ENCODE measurements at regions not wholly inside any gene's neighbourhood (a gene's known extent, or its start where the extent isn't known, plus 50 kb on each side); places are given as distances from the start of the nearest gene placed in this dataset.

DNA sequence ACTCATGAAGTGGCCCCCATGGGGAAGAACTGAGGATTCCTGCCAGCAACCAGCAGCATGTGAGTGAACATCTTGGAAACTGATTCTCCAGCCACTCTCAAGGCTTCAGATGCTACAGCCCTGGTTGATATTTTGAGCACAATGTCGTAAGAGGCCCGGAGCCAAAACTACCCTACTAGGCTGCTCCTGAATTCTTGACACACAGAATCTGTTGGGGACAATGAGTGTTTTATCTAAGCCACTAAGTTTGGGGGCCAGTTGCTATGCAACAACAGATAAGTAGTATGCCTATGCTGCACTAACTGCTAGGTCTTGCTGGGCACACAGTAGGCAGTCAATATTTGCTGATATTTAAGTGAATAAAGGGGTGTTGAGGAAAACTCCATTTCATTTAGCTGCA, 89.9 kb upstream of the CHL1 start:
- H3K27me3 ChIP-seq = no peaks in the 10 kb centered on the region
- DNase-seq = no peak
- H3K36me3 ChIP-seq = no peaks in the 10 kb centered on the region
- H3K9me3 ChIP-seq = no peaks in the 10 kb centered on the region
- H3K4me3 ChIP-seq = no peak overlapping the region

DNA sequence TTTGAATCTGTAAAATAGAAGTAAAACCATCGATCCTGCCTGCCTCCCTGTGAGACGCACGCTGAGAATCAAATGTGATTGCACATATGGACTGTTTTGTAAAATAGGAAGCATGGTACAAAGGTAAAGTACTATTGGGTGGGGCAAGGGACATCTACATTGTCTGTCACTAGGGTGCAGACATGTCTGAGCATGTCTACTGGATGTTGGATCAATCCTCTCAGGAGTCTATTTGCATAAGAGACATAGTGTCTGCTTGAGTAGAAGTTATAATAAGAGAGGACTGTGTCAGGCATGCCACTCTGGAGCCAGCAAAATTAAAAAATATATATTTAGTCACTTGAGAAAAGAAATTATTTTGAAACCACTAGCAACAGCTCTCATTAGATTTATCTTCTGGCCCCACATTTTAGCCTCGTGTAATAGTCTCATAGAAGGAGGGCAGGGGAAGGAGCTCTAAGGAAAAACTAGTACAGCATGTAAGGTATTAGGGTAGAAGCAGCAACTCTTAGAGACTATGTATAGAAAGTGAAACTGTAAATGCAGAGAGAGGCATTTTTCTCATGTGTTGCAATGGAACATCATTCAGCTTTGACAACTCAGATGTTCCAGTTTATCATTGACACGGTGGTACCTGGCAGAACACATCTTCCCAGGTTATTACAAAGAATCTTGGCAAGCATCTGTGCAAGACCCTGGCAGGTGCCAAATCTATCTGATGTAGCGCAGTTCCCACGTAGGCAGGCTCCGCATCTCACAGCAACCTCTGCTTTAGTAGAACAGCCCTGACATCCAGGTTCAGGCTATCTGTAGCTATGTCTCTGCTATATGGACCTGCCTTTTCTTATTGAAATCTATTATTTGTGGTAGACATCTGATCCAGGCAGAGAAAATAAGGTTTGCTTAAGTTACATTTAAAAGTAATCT, 85.2 kb upstream of the CHL1 start:
- DNase-seq = no peak
- Histone ChIP-seq H3K36me3 (no peaks in the 10 kb centered on the region), H3K4me3 (no peak overlapping the region), H3K27me3 (no peaks in the 10 kb centered on the region), H3K9me3 (no peaks in the 10 kb centered on the region)

GRCh38 chr3:112773-113172, 83.8 kb upstream of the CHL1 start:
- no peaks in the 10 kb centered on the region for H3K9me3 ChIP-seq
- H3K4me3 ChIP-seq = no peak overlapping the region
- no peaks in the 10 kb centered on the region for H3K36me3 ChIP-seq
- DNase-seq = no peak
- no peaks in the 10 kb centered on the region for H3K27me3 ChIP-seq

- H3K4me3 ChIP-seq = no peak overlapping the region
- H3K36me3 ChIP-seq = no peaks in the 10 kb centered on the region
- H3K27me3 ChIP-seq = no peaks in the 10 kb centered on the region
- no peaks in the 10 kb centered on the region for H3K9me3 ChIP-seq
- DNase-seq = no peak
These were observed 77.9 kb upstream of the CHL1 start for GRCh38 chr3:118666-119065.

DNA sequence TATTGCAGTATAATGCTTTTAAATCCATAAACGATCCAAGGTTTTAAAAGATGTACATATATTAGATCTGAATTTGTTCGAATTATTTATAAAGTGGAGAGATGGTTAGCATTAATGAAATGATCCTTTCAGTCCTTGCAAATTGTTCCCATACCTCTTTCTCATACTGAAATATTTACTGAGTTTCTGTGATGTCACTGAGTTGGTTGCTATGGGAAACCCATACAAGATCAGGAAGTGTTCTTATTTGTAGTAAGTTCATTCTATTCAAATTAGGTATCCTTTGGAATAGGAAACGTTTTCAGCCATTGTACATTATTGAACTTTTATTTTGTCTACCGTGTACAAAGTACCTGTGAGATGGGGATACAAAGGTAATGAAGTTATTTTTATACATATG, 73.2 kb upstream of the CHL1 start:
- Histone ChIP-seq H3K9me3 (no peaks in the 10 kb centered on the region), H3K4me3 (no peak overlapping the region), H3K27me3 (no peaks in the 10 kb centered on the region), H3K36me3 (no peaks in the 10 kb centered on the region)
- no peak for DNase-seq

DNA sequence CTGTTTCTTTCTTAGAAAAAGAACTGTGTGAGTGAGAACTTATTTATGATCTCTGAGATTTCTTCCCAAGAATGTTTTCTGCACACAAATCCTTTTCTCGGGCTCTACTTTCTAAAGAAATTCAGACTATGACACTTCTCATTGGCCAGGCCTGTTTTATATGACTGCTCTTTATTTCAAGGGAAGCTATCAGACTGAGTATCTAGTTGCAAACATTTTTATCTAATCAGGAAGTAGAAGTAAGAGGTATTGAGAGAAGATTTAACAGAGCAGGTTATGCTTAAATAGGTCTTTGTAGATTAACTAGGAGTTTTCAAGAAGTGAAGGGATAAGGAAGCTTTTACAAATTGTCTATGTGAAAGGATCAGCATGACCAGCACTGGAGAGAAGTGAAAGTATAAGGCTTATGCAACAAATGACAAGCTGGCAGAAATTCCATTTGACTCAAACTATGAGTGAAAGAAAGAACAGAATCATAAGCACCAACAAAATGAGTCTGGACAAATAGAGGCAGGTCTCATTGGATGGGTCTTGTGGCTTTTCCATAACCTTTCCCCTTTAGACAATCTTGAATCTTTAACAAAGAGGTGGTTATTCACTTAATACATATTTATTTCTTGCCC, 71.9 kb upstream of the CHL1 start:
- Histone ChIP-seq H3K9me3 (no peaks in the 10 kb centered on the region), H3K4me3 (no peak overlapping the region), H3K36me3 (no peaks in the 10 kb centered on the region), H3K27me3 (no peaks in the 10 kb centered on the region)
- DNase-seq = no peak

DNA sequence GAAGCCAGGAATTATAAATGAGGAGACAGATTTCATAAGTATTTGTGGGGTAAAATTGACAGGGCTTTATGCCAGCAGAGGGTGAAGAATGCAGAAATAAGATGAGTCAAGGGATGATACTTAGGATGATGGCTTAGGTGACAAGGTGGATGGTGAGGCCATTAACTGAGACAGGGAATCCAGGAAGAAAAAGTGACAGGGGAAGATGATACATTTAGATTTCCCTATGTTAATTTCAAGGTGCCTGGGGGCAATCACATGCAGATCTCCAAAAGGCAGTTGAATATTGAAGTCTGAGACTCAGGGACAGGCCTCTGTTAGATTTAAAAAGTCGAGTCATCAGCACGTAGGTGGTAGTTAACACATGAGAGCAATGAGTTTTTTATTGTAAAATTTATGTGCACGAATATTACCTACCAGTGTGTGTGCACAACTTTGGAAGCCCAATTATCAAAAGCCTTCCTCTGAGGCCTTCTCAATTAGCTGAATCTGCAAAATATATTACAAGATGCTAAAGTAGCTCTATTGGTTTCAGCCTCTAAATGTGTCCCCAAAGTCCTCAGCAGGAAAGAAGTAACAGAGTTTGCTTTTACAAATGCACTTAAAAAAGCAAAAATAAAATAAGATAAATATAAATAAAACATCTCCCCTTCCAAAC, 67.9 kb upstream of the CHL1 start:
- H3K36me3 ChIP-seq = no peaks in the 10 kb centered on the region
- no peak for DNase-seq
- no peak overlapping the region for H3K4me3 ChIP-seq
- no peaks in the 10 kb centered on the region for H3K9me3 ChIP-seq
- H3K27me3 ChIP-seq = no peaks in the 10 kb centered on the region

DNA sequence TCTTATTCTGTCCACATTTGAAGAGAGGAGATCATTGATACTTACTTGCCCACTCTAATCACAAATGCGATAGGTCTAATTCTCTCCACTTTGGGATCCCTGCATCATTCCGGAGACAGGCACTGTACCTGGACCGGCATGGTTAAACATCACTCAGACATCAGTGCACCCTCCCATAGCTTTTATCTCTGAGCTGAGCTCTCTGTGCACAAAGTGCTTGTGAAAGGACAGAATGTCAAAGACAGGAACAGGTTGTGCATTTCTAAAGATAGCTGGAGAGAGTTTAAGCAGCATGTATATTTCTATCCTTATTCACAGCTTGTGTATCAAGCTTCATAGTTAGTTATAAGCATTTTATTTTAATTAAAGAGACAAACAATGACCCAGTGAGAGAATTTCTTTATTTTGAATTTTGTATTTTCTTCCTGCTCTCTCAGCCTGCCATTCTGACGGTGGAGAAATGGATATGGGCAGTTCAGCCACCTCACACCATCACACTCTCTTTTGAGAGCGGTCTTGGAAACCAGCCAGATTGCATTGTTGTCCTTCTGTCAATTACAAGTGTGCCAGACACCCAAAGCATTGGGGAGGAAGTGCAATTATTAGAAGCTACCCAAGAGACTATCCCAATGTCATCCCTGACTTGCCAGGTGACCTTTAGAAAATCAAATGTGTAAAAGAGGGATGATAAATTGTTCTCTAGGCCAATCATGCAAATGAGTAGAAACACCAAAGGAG, 65.2 kb upstream of the CHL1 start:
- H3K9me3 ChIP-seq = no peaks in the 10 kb centered on the region
- no peaks in the 10 kb centered on the region for H3K36me3 ChIP-seq
- no peak overlapping the region for H3K4me3 ChIP-seq
- DNase-seq = no peak
- H3K27me3 ChIP-seq = no peaks in the 10 kb centered on the region

GRCh38 chr3:132378-132777, 64.2 kb upstream of the CHL1 start:
- H3K4me3 ChIP-seq = no peak overlapping the region
- no peaks in the 10 kb centered on the region for H3K36me3 ChIP-seq
- no peaks in the 10 kb centered on the region for H3K9me3 ChIP-seq
- no peak for DNase-seq
- no peaks in the 10 kb centered on the region for H3K27me3 ChIP-seq

GRCh38 chr3:132904-133303, 63.7 kb upstream of the CHL1 start:
- H3K4me3 ChIP-seq = no peak overlapping the region
- no peak for DNase-seq

GRCh38 chr3:140748-141330, 55.7 kb upstream of the CHL1 start:
- H3K36me3 ChIP-seq = no peaks in the 10 kb centered on the region
- no peaks in the 10 kb centered on the region for H3K9me3 ChIP-seq
- H3K4me3 ChIP-seq = no peak overlapping the region
- H3K27me3 ChIP-seq = no peaks in the 10 kb centered on the region
- no peak for DNase-seq

More at GRCh38 chr3:132904-133303, 63.7 kb upstream of the CHL1 start:
- no peaks in the 10 kb centered on the region for H3K9me3 ChIP-seq
- no peaks in the 10 kb centered on the region for H3K27me3 ChIP-seq
- H3K36me3 ChIP-seq = no peaks in the 10 kb centered on the region
